ENCODE measurements at regions not wholly inside any gene's neighbourhood (a gene's known extent, or its start where the extent isn't known, plus 50 kb on each side); places are given as distances from the start of the nearest gene placed in this dataset.
"Not testable (repeated sequence)": the region's sequence is repeated elsewhere in the genome, so short reads cannot be mapped to it uniquely, and the experiment has no call there.

DNA sequence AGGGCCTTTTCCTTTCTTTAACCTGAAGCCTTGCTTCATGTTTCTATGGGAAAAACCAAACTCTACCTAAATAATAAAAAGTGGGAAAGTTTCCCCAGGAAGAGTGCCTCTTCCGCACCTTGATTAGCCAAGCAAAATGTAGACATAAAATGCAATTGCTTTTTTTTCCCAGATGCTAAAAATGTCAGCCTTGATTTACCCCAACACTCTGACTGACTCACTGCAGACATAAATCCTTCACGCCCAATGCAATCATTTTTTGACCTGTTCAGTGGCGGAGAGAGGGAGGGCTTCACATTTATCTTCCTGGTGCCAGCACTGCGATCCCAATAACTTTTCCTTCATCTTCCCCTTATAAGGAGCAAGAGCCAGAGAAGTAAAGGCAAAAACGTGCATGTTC is 261.5 kb downstream of the SEC16B start:
- DNase-seq, result no peak

DNA sequence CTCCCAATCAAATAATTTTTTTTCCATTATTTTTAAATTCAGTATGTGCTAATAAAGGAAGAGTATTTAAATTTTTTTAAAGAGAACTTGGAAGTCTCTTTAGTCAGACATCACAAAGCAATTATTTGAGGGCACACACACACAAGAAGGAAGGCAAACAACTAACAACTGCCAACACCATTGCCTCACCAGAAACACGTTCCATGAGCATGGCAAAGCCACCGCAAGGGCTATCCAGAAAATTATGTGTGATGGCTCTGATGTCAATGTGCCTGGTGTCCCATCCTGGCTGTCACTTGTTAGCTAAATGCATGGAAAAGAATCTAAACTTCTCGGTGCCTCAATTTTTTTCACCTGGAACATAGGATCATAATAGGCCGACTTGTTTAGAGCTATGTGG is 262.9 kb downstream of the SEC16B start:
- no peak for DNase-seq

DNA sequence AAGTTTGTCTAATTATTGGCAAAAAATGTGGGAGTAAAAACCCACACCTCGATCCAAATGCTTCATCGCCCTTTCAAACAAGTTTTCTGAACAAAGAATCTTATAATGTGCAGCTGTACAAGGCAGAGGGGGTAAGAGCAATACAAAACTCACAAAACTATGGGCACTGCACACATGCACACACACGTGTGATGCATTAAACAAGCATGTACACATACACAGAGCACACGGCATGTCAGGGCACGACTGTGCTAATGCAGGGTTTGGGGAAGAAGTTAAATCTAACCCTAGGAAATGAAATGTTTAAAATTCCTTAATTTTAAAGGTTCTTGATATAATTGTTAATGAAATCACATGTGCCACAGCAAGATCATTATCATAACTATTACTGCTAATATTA is 264.0 kb downstream of the SEC16B start:
- DNase-seq, result no peak

DNA sequence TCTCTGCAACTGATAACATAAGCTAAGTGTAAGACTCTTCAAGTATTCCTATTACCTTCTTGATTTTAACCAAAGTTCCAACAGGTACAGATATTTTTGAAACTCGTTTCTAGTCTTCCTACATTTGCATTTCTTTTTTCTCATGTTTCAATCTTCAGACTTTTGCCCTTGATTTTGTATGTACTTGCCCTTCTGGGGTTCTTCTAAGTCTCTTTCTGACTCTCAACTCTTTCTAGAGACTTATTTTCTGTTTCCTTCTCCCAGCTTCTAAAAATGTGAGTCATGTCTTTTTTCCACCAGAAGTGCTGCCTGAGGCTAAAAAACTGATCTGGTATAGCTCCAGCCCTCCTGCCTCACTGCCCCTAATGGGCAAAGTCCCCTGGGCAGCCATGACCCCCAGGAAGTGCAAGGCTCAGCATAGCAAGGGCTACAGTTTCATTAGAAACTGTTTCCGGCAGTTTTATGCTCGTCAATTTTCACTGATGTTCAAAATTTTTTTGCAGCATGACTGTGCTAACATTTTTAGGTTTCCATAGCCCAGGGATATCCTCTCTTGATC is 265.9 kb downstream of the SEC16B start:
- no peak for DNase-seq

DNA sequence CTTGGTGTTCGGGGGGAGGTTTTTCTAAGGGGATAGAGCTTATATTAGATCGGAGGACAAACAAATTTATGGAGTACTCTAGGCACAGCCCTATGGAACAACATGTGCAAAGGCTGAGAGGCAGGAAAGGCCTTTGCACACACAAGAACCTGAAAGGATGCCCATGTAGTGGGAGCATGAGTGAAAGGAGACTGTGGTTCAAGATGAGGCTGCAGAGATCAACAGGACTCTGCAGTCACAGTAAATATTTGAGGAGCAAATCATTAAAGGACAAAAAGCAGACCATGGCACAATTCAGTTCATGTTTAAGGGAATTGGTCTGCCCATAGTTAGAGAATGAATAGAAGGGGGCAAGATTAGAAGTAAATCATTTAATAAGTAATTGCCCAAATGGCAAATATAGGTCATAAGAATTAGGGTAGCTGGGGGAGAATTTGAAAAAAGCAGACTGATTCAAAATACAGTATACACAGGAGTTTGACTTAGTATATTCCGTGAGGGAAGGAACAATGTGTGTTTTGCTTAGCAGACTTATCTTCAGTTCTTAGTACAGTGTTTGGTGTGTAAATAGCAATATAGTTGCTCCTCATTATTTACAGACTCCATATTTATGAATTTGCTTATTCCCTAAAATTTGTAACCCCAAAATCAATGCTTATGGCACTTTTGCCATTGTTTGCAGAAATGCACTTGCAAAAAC is 268.1 kb downstream of the SEC16B start:
- no peak for DNase-seq

DNA sequence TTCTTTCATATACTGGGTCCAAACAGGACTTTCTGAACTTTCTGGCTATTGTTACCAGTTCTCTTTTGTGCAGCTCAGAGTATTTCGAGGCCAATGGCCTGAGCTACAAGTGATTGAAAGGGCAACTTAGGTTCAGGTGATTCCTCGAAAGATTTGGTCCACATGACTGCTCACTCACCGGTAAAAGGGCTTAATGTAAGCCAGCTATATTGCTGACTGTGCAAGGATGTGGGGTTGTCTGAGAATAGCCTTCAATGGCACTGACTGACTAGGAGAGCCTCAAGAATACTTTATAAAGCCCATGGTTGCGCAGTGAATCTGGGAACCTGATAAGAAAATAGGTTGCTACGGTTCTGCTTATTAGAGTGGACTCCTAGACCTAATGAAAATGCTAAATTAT is 269.0 kb downstream of the SEC16B start:
- DNase-seq, result no peak

DNA sequence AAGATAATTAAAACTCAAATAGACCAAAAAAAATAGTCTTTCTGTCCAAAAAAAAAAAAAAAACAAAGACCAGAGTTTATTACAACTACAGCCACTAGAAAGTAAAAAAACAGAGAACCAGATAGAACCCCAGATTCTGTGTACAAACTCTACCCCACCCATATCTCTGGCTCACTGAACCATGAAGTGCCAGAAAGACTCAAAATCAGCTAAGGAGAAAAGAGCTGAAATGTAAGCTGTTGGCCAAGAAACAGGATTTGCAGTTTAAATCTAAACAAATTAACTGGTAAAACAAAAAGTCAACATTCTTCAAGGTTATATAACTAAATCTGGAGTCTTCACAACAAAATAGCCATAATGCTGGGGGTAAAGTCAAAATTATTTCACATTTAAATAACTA is 278.9 kb downstream of the SEC16B start:
- DNase-seq, result no peak

DNA sequence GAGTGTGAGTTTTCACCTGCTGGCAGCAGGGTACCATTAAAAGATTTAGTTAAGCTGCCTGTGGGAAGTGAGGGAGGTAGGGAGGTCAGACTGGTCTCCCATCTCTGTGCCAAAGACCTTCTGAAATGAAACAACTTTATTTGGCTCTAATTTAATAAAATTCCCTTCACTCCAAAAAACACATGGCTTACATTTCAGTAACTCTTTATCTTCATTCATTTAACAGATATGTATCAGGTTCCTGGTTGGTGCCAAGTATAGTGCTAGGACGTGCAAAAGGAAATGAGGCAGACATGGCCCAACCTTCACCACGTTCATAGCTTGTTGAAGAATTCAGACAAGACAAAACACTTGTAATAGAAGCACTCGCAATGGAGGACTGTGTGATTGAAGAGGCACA is 282.3 kb downstream of the SEC16B start:
- no peak for DNase-seq

DNA sequence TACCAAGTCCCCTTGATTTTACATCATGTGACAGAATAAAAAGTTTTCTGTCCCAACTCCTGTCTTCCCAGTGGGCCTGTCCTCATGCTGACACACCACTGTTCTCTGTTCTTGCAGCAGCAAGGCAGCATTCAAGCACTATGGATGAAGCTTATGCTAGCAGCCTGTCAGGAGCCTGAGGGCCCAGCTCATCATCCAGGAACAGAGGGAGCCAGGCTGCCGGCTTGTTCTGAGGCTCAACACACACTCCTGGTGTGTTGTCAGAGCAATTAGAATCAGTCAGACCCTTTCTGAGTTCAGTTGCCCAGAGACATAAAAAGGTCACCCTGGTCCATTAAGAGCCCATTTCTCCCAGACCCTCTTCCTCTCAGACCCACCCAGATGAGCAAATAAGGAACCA is 282.9 kb downstream of the SEC16B start:
- DNase-seq, result no peak

DNA sequence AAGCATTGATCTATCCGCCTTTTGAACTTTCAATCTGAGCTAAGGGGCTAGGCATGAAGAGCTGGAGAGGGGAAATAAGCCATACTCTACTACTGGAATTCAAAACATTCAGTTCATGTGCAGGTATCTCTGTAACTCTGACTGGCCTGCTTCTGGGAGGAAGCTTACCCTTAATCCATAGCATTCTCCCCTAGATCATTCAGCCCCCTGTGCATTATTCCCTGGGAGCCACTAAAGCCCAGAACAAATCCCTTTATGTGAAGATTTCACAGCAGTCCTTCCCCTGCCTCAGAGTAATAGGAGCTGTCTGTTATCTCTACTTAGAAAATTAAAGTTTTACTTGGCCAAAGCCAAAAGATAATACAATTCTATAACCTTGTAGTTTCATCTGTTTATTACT is 300.7 kb downstream of the SEC16B start:
- DNase-seq, result no peak

DNA sequence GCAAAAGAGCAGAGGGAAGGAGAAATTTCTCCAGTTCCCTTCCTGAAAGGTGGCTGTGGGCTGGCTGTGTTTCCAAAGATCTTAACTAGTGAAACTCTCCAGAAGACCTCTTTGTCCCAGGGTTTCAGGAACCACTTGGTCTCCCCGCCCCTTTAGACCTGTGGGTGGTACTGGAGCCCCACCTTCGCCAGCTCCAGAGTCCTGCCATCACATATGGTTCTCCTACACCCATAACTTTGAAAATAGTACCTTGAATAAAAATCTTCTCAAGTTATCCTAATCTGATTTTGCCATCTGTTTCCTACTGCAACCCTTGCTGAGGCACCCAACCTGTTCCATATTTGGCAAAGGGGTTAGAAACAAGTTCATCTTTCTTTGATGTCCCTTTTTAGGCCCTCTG is 303.9 kb downstream of the SEC16B start:
- no peak for DNase-seq

DNA sequence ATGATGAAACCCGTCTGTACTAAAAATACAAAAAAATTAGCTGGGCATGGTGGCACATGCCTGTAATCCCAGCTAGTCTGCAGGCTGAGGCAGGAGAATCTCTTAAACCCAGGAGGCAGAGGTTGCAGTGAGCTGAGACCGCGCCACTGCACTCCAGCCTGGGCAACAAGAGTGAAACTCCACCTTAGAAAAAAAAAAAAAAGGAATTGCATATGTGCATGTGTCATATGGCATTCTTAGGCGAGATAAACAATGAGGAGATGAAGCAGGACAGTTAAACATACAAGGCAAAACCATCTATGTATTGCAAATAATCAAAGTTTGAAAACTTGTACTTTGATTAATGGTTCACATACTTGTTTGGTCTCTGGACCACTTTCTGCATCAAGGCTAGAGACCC is 305.1 kb downstream of the SEC16B start:
- DNase-seq, result not testable (repeated sequence)

DNA sequence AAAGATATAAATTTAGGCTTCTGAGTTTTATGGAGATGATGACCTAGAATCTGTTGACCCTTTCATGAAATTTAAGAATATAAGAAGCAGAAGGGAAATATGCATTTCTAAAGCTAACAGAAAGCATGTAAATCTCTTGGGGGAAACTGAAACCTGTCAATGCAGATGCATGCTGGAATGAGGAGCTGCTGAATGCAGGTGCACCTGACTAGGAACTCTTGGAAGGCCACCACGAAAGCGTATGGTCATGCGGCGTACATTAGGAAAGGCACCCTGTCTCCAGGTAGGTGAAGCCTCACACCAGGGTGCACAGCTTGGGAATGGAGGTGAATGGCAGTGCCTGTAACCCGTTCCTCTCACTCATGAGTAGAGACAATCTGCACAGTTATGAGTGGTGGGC is 309.7 kb downstream of the SEC16B start:
- DNase-seq, result no peak

DNA sequence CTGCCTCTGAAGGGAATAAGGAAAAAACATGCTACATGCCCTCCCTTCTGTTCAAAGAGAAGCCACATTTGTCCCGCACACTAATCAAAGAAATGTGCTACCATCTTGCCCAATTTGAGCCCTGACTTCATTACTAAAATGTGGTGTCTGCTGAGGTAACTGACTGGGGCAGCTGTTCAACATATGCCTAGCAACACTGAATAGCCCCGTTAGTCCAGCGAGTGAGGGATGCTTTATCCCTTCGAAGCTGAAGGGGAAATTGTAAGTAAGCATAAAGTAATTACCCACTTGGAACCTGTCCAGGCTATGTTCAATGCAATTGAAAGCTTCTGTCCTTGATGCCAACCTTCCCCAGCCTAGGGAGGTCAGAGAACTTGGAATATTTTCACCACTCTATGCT is 310.6 kb downstream of the SEC16B start:
- no peak for DNase-seq

DNA sequence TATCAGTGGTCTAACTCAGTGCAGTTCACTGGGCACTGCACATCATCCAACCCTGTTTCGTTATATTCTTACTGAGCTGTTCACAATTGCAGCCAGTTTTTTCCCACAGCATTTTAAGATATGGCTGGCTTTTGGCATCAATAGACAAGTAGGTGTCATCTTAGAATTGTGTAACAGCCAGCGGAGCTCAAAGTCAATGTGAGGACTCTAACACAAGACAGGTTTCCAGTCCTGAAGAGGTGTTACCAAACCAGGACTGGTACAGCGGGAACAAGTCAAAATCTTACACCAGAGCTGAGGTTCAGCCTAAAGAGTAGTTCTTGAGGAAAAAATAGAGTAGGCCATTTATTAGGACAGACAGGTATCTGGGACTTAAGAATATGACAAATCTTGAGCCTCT is 313.3 kb downstream of the SEC16B start:
- no peak for DNase-seq

DNA sequence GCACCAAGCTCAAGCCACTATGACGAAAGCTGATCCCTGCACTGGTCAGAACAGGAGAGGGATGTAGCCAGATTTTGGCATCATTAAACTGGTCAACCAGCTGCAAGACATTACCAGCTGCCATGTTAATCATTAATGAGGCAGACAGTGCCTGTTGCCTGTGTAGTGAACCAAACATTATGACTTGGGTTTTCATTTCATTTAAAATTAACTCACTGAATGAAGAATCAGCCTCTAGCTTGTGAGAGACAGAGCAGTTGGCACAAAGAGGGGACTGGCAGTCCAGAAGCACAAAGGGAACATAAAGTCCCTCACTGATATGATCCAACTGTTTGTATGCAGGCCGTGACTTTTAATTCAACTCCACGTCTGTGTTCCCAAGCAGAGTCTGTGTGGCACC is 318.9 kb downstream of the SEC16B start:
- no peak for DNase-seq

DNA sequence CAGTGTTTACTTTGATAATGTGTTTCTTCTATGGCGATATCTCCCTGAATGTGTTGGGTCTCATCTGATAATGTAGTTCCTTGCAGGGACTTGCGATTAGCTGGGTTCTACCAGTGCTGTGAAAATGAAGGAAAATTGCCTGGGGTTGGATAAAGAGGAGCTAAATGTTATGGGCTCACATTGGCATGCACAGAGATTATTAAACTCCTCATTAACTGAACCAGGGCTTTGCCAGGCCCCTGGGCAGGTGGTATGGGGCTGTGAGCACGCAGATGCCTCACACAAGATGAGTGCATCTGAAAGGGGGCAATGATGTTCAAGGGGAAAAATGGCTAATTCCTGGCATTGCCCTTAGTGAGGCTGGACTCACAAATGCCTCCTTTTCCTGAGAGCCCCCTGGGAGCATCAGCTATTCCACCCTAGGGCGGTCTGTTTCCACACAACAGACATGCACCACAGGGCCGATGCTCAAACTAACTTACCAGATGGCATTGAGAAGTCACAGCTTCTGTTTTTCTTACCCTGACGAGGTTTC is 321.1 kb downstream of the SEC16B start:
- no peak for DNase-seq

DNA sequence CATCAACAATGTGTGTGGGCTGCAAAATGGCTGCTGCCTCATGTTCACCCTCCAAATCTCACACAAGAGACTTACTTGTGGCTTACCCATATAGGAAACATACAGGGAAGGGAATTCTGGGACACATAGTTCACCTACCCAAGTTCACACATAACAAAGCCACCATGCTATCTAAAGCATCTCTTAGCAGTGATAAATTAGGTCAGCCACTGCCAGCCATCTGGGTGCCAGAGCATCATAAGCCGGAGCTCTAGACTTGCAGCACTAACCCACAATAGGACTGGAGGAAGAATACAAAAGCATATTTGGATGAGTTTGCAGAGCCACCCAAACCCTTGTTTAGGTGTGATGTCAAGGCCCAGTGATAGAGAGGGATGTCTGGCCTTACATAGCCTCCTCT is 321.7 kb downstream of the SEC16B start:
- no peak for DNase-seq

DNA sequence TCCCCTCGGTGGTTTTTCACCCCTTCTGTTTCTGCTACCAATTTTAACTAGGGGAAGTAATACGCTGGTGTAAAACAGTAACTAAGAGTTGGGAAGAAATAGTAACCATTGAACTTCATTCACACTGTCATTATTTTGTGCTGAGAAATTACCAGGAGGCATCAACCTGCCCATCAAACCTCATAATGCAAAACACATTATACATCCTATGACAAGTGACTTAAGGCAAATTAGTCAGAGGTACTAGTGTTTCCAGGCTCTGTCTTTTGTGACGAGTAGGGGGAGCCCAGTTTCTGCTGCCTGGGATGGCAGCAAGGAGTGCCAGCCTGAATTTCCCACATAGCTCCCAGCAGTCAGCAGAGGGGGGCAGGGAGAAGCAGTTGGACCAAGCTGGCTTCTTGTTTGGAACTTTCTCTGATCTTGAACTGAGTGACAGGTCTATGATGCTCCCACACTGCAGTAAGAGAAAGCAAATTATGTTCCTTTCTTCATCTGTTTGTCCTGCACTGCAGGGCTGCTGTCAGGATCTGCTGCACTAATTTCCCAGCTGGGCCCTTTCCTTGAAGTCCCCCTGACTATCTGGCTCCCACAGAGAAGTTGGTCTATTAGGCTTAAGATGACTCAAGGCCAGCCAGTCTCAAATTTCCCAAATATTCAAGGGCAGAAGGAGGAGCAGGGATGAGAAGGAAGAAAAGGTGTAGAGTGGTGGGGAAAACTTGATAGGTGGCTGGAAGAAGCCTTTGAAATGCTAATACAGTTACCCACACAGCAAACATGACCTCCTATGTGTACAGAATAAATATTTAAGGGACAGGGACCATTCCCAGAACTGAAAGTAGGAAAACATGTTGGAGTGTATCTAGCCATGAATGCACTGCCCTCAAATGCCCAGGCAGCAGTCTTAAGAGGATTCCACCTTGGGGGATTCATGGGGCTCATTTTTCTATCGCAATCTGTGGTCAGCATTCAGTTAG is 322.8 kb downstream of the SEC16B start:
- DNase-seq, result no peak

DNA sequence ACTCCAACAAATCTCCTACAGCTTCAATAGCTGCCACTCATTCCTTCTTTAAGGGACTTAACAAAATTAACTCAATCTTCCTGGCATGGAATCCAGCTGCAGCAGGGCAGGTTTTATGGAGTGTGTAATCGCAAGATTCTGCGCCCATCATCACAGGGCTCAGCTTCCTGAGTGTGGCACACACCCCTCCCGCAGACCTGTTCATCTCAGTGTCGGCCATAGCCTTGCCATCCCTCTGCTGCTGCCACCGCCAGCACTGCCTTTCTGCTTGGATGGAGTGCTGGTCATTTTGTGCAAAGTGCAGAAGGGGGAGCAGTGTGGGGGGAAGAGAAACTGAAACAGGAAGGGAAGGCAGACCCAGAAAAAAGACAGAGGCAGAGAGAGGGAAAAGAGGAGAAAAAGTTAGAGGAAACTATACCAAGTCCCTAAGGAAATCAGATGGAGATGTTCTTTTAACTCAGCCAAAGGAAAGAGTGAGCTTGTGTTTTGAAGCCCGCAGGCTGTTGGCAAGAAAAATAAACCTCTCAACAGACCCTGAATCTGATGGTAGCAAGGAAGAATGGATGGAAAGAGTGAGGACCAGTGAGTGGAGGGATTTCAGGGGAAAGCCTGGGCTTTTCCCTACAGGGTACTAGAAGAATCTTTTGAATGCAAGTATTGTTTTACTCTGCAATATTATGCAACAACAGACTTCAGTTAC is 324.2 kb downstream of the SEC16B start:
- DNase-seq, result no peak

DNA sequence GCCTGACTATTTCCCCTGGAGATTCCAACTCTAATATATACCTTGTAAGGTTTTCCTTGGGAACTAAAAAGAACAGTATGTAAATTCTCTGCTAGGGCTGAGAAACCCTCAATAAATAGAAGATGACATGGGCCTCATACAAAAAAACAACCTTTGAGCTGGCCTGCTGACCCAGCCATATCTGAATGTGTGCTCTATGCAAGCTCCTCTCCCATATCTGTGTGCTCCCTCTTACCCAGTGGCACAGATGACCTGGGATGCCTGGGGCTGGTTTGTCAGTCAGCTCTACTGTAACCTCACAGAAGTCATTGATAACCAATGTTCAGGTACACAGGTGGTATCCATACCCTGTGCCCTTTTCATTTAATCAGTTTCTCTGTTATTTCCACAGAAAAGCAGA is 329.2 kb downstream of the SEC16B start:
- no peak for DNase-seq

DNA sequence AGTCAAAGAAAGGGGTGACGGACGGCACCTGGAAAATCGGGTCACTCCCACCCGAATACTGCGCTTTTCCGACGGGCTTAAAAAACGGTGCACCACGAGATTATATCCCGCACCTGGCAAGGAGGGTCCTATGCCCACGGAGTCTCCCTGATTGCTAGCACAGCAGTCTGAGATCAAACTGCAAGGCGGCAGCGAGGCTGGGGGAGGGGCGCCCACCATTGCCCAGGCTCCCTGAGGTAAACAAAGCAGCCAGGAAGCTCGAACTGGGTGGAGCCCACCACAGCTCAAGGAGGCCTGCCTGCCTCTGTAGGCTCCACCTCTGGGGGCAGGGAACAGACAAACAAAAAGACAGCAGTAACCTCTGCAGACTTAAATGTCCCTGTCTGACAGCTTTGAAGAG is 335.7 kb downstream of the SEC16B start:
- DNase-seq, result not testable (repeated sequence)

Measured in suppressor macrophage (primary cell).